ENCODE measurements at regions not wholly inside any gene's neighbourhood (a gene's known extent, or its start where the extent isn't known, plus 50 kb on each side); places are given as distances from the start of the nearest gene placed in this dataset.

DNA sequence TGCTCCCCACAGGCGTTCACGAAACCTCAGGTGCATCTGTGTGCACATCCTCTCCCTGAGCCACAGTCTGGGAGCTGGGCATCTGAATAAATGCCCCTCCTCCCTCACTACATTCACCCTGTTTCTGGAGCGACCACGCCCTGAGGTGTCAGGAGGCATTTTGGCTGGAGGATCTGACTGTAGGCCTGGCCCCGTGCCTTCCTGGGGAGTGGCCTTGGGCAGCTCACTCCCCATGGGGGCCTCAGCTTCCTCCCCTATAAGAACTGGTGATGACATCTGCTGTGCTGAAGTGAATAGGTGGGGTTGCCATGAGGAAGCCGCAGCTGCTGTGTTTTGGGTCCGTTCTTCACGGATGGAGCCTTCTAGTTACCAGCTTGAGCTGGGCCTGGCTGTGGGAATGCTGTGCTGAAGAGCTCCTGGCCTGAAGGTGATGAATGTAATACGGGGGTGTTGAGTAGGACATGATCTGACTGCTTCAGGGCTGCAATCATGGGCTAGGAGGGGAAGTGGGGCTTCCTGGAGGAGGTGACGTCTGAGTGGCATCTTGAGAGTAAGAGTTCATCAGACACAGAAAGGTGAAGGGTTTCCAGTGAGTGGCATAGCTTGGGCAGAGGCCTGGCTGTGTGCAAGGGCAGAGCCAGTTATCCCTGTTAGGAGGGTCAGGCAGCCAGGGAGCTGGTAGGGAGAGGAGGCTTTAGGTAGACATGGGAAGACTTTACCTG is 58.2 kb downstream of the GLI2 start:
- H2AFZ ChIP-seq: no peak overlapping the region
- H3K79me2 ChIP-seq (ENCODE audit: low read depth): no peaks in the 10 kb centered on the region
- intact Hi-C loops (cut with micrococcal nuclease; ENCODE audit: unreplicated experiment): loop anchor here (2.0 to 5.0 kb wide), 4 partner anchors 69 to 143 kb away; no protein-coding TSS in a partner anchor
- no peaks in the 10 kb centered on the region for H3K9me2 ChIP-seq (ENCODE audit: insufficient read depth)
- BruUV-seq (replicated peaks): no TSS peak
- H3K27me3 ChIP-seq (ENCODE audit: insufficient read depth, low read depth): no peaks in the 10 kb centered on the region
- no peaks in the 10 kb centered on the region; the same call in 1 of the 2 replicates for H3F3A ChIP-seq (ENCODE audit: insufficient read depth, low read depth)
- no peaks in the 10 kb centered on the region for H4K20me1 ChIP-seq (ENCODE audit: insufficient read depth)
- TF ChIP-seq EZH2 (IDR thresholded peaks at IDR 0.05; ENCODE audit: low read depth): no peak
- DNase-seq: peak in 1 of 2 experiments; percentile 49
- no peaks in the 10 kb centered on the region for H3K36me3 ChIP-seq (ENCODE audit: low read depth)
- no peaks in the 10 kb centered on the region for H3K9me3 ChIP-seq (ENCODE audit: insufficient read depth, low read depth)
- no peak overlapping the region for H3K4me3 ChIP-seq
- CTCF ChIA-PET: no interaction called here
- H3K4me2 ChIP-seq: no peak overlapping the region
- peaks cover 29% of the 10 kb centered on the region for H3K4me1 ChIP-seq (replicated peaks; ENCODE audit: insufficient read depth)
- POLR2A ChIA-PET (ENCODE audit: unreplicated experiment): interaction anchor here (0.6 to 0.7 kb wide), 2 partner anchors 12 to 58 kb away, joined by 4 to 6 read pairs; no protein-coding TSS in a partner anchor
- H3K27ac ChIP-seq: no peak overlapping the region

DNA sequence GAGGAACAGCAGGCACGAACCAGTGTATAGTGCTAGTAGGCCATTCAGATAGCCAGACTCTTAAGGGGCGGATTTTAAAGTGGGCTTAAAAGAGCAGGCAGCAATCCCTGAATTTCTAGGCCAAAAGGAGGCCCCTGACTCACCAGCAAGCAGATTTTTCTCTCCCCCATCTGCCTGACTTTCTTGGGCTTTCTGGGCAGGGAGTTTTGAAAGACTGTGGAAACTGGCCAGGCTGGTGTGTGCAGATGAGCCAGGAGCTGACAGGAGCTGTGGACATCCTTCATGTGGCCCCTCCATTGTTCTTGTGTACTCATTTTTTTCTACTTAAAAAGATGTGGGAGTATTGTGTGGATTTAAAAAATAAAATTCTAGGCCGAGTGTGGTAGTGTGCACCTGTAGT is 59.0 kb downstream of the GLI2 start:
- intact Hi-C loops (cut with micrococcal nuclease; ENCODE audit: unreplicated experiment): loop anchor here (5.0 kb wide), 3 partner anchors 97 to 143 kb away; no protein-coding TSS in a partner anchor
- Histone ChIP-seq H3K4me1 (replicated peaks; ENCODE audit: insufficient read depth) (peaks cover 29% of the 10 kb centered on the region), H3K36me3 (ENCODE audit: low read depth) (no peaks in the 10 kb centered on the region), H3K9me2 (ENCODE audit: insufficient read depth) (no peaks in the 10 kb centered on the region), H3K27me3 (ENCODE audit: insufficient read depth, low read depth) (no peaks in the 10 kb centered on the region), H3K27ac (no peak overlapping the region), H2AFZ (no peak overlapping the region), H4K20me1 (ENCODE audit: insufficient read depth) (no peaks in the 10 kb centered on the region), H3K79me2 (ENCODE audit: low read depth) (no peaks in the 10 kb centered on the region), H3K4me3 (no peak overlapping the region), H3F3A (ENCODE audit: insufficient read depth, low read depth) (no peaks in the 10 kb centered on the region; the same call in 1 of the 2 replicates), H3K4me2 (no peak overlapping the region), H3K9me3 (ENCODE audit: insufficient read depth, low read depth) (no peaks in the 10 kb centered on the region)
- CTCF ChIA-PET: no interaction called here
- TF ChIP-seq, protein P1, sequence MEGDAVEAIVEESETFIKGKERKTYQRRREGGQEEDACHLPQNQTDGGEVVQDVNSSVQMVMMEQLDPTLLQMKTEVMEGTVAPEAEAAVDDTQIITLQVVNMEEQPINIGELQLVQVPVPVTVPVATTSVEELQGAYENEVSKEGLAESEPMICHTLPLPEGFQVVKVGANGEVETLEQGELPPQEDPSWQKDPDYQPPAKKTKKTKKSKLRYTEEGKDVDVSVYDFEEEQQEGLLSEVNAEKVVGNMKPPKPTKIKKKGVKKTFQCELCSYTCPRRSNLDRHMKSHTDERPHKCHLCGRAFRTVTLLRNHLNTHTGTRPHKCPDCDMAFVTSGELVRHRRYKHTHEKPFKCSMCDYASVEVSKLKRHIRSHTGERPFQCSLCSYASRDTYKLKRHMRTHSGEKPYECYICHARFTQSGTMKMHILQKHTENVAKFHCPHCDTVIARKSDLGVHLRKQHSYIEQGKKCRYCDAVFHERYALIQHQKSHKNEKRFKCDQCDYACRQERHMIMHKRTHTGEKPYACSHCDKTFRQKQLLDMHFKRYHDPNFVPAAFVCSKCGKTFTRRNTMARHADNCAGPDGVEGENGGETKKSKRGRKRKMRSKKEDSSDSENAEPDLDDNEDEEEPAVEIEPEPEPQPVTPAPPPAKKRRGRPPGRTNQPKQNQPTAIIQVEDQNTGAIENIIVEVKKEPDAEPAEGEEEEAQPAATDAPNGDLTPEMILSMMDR (conservative IDR thresholded peaks at IDR 0.05): no peak
- no peak for TF ChIP-seq EZH2 (IDR thresholded peaks at IDR 0.05; ENCODE audit: low read depth)
- no peak for DNase-seq
- POLR2A ChIA-PET (ENCODE audit: unreplicated experiment): no interaction called here
- BruUV-seq (replicated peaks): no TSS peak

DNA sequence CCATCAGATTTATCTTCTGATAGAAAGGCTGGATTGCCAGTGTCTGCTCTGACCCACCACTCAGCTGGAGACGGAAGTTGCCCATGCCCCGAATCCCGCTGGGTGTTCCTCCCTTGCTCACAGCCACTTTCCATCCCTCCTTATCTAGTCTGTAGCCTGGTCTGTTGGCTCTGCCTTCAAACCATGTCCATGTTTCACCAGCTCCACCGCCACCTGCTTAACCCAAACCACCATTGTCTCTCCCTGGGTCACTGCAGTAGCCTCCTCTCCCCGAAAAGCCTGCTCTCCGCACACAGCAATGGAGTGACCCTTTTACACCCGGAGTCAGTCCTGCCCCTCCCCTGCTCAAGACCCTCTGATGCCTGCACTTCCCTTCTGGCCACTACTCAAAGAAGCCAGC is 60.4 kb downstream of the GLI2 start:
- CTCF ChIA-PET: no interaction called here

More for the DNA sequence above, 60.4 kb downstream of the GLI2 start:
- POLR2A ChIA-PET (ENCODE audit: unreplicated experiment): no interaction called here
- H3K4me1 ChIP-seq (replicated peaks; ENCODE audit: insufficient read depth): peaks cover 26% of the 10 kb centered on the region
- H3K4me3 ChIP-seq: no peak overlapping the region
- BruUV-seq (replicated peaks): no TSS peak
- no peaks in the 10 kb centered on the region for H3K36me3 ChIP-seq (ENCODE audit: low read depth)
- intact Hi-C loops (cut with micrococcal nuclease; ENCODE audit: unreplicated experiment): no loop called here
- H2AFZ ChIP-seq: no peak overlapping the region
- H3K27me3 ChIP-seq (ENCODE audit: insufficient read depth, low read depth): no peaks in the 10 kb centered on the region
- H3K9me2 ChIP-seq (ENCODE audit: insufficient read depth): no peaks in the 10 kb centered on the region
- no peak overlapping the region for H3K4me2 ChIP-seq
- DNase-seq: no peak
- no peaks in the 10 kb centered on the region for H4K20me1 ChIP-seq (ENCODE audit: insufficient read depth)
- no peak for TF ChIP-seq EZH2 (IDR thresholded peaks at IDR 0.05; ENCODE audit: low read depth)
- TF ChIP-seq, protein P1 (conservative IDR thresholded peaks at IDR 0.05): no peak
- H3K79me2 ChIP-seq (ENCODE audit: low read depth): no peaks in the 10 kb centered on the region
- H3F3A ChIP-seq (ENCODE audit: insufficient read depth, low read depth): no peaks in the 10 kb centered on the region; the same call in 1 of the 2 replicates
- no peaks in the 10 kb centered on the region for H3K9me3 ChIP-seq (ENCODE audit: insufficient read depth, low read depth)
- no peak overlapping the region for H3K27ac ChIP-seq
